ENCODE measurements at regions not wholly inside any gene's neighbourhood (a gene's known extent, or its start where the extent isn't known, plus 50 kb on each side); places are given as distances from the start of the nearest gene placed in this dataset.
A peak's percentile ranks its signal among the peaks of the same experiment; 100 is the strongest.
"Not testable (repeated sequence)": the region's sequence is repeated elsewhere in the genome, so short reads cannot be mapped to it uniquely, and the experiment has no call there.

DNA sequence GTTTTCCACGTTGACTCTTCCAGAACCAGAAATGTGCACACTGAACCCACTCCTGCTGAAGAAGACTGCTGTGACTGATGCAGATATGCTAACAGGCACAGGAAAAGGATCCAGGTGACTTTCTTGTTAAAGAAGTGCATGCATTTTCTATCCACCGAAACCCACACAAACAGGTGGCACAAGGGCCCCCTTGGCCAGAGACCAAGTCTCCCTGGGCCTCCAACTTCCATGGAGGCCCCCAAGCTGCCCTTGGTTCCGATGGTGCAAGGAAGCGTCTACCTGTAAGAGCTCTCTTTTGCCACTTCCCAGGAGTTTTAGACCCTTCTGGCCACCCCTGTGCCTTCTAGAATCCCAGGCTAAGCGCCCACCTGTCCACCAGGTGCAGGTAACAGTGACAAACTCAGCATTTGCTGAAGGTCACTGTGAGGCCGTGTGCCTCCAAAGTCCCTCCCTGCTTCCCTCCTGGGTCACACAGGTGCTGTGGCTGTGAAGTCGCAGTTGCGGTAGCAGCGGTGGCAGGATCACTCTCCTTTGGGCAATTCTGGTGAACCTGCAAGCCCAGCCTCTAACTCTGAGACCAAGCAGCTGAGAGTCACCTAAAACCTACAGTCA is 134.8 kb downstream of the PXDC1 start:
- no peak for DNase-seq (ENCODE audit: extremely low read depth, low read depth)
- no peak overlapping the region for H3K4me3 ChIP-seq (replicated peaks; ENCODE audit: low read depth, low read length)
- TF ChIP-seq CTCF (IDR thresholded peaks at IDR 0.05; ENCODE audit: low read depth, low read length, missing control alignments): no peak

DNA sequence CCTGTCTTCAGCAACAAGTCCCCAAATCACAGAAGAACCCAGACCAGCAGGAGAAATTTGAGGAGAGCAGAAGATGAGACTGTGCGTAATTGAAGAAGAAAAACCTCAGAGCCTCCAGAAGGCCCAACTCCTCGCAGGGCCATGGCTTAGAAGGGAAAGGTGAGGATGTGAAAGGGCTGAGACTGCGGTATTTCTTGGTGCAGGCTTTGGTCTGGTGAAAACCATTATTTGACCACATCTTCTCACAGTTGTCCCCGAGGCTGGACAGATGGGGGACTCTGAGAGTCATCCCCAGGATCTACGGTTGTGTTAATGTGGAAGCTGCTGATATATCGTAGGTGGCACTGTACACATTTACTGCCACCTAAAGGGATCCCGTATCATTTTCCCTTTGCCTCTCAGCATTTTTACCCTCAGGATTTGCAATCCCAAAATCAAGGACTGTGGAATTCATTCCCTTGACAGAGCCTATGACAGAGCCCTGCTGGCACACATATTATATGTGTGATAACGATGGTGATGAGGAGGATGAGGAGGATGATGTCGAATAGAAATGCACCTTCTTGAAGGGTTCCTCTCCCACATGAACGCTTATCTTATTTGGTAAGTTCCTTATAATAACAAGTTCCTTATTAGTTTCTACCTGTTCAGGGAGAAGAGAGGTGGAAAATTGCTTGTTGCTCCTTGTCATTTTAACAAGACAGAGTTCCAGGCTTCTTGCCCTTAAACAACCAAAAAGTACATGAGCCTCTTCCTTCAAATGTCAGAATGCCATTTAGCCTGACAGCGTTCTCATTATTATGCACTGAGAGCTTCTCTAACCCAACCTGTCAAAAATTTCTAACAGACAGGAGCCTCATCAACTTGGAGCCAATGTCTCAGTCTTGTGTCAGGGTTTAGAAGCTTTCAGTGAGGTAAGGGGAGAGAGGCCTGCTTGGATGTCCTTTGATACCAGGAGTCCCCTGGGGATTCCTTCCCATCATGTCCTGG is 135.8 kb downstream of the PXDC1 start:
- no peak for DNase-seq (ENCODE audit: extremely low read depth, low read depth)
- no peak for TF ChIP-seq CTCF (IDR thresholded peaks at IDR 0.05; ENCODE audit: low read depth, low read length, missing control alignments)
- H3K4me3 ChIP-seq (replicated peaks; ENCODE audit: low read depth, low read length): no peak overlapping the region

DNA sequence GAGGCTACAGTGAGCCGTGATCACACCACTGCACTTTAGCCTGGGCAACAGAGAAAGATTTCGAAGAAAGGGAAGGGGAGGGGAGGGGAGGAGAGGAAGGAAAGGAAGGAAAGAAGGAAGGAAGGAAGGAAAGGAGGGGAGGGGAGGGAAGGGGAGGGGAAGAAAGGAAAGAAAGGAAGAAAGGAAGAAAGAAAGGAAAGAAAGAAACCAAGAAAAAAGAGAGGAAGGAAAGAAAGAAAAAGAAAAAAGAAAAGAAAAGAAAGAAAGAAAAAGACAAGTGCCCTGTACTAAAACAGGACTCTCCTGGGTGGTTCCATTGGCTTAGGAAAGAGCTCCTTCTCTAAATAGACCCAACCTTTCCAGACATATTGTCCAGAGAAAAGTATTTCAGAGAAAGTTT is 136.6 kb downstream of the PXDC1 start:
- DNase-seq (ENCODE audit: extremely low read depth, low read depth): no peak
- TF ChIP-seq CTCF (IDR thresholded peaks at IDR 0.05; ENCODE audit: low read depth, low read length, missing control alignments): no peak
- H3K4me3 ChIP-seq (replicated peaks; ENCODE audit: low read depth, low read length): no peak overlapping the region

GRCh38 chr6:3613565-3613964 is 137.9 kb downstream of the PXDC1 start:
- DNase-seq (ENCODE audit: extremely low read depth, low read depth); H3K4me3 ChIP-seq (replicated peaks; ENCODE audit: low read depth, low read length): not testable (repeated sequence)

DNA sequence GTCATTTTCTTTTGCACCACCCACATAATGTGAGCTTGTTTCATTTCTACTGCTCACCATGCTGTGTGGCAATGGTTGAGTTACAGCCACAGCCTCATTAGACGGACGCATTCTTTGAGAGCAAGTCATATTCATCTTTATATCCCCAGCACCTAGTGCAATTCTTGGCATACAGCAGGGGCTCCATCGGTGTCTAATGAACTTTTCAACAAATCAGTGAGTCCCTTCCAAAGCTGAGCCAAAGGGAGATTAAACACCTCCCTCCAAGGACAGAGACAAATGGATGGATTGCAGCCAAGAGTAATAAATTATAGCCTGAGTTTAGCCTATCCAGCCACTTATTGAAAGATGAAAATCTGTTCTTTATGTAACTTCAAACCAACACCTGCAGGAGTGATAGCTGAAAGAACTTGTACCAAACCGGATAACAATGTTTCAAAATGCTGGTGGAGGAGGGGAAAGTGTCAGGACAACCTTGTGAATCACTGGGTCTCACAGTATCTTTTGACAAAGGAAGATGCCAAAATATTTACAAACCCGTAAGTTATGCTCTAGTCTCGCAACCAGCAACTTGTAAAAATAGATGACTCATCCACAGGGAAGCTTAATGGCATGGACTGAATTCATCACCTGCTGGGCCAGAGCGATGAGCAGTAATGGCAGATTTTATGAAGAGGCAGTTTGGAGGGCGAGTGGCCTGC is 139.0 kb downstream of the PXDC1 start:
- no peak overlapping the region for H3K4me3 ChIP-seq (replicated peaks; ENCODE audit: low read depth, low read length)
- no peak for TF ChIP-seq CTCF (IDR thresholded peaks at IDR 0.05; ENCODE audit: low read depth, low read length, missing control alignments)
- peak; percentile 86 for DNase-seq (ENCODE audit: extremely low read depth, low read depth)

GRCh38 chr6:3610921-3611320 is 140.6 kb downstream of the PXDC1 start:
- DNase-seq (ENCODE audit: extremely low read depth, low read depth): no peak
- H3K4me3 ChIP-seq (replicated peaks; ENCODE audit: low read depth, low read length): no peak overlapping the region

More at GRCh38 chr6:3610921-3611320, 140.6 kb downstream of the PXDC1 start:
- TF ChIP-seq CTCF (IDR thresholded peaks at IDR 0.05; ENCODE audit: low read depth, low read length, missing control alignments): no peak
